Breast epithelium (tissue), 3 donors: ENCODE measurements at regions not wholly inside any gene's neighbourhood (a gene's known extent, or its start where the extent isn't known, plus 50 kb on each side); places are given as distances from the start of the nearest gene placed in this dataset.

Experiments used
- CTCF ChIP-seq, 3 donors: fragments of 450-650 bp; IDR thresholded peaks; one replicate each; pipeline ENCODE4 v1.5.1; 2016 to 2017; ENCODE audit warnings: antibody characterized with exemption in 3 of 3, mild to moderate bottlenecking in 3 of 3, moderate library complexity in 3 of 3
- POLR2A ChIP-seq: fragments of 450-650 bp; IDR thresholded peaks from one replicate; pipeline ENCODE4 v1.6.1; 2016; ENCODE audit warnings: antibody characterized with exemption, mild to moderate bottlenecking, moderate library complexity

GRCh38 chr5:102700120-102700831 is 54.8 kb upstream of the PAM start:
- TF ChIP-seq POLR2A, result no peak
- TF ChIP-seq CTCF (IDR thresholded peaks at IDR 0.05), result no peak
